ENCODE measurements at regions not wholly inside any gene's neighbourhood (a gene's known extent, or its start where the extent isn't known, plus 50 kb on each side); places are given as distances from the start of the nearest gene placed in this dataset.

DNA sequence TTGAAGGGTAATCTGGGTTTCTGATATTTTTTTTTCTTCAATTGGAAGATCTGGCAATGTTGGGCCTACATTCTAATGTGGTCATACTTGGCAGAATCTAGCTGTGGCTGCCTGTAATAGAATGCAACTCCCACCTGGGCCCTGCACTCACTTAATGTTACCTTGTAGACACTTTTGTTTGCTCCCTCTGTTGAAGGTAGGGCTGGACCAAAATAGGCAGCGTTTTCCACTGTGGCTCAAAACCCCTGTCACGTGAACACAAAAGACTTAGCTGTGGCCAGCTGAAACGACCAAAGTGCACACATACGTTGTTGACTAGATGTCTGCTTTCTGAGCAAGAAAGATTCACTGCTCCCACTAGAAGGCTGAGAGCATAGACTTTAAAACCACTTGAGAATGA, 117.6 kb upstream of the HMHB1 start:
- TF ChIP-seq, protein P1, sequence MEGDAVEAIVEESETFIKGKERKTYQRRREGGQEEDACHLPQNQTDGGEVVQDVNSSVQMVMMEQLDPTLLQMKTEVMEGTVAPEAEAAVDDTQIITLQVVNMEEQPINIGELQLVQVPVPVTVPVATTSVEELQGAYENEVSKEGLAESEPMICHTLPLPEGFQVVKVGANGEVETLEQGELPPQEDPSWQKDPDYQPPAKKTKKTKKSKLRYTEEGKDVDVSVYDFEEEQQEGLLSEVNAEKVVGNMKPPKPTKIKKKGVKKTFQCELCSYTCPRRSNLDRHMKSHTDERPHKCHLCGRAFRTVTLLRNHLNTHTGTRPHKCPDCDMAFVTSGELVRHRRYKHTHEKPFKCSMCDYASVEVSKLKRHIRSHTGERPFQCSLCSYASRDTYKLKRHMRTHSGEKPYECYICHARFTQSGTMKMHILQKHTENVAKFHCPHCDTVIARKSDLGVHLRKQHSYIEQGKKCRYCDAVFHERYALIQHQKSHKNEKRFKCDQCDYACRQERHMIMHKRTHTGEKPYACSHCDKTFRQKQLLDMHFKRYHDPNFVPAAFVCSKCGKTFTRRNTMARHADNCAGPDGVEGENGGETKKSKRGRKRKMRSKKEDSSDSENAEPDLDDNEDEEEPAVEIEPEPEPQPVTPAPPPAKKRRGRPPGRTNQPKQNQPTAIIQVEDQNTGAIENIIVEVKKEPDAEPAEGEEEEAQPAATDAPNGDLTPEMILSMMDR (conservative IDR thresholded peaks at IDR 0.05 in 1 of 2, IDR thresholded peaks at IDR 0.05 in 1 of 2; ENCODE audit: low read depth in 1 of 2, low read length in 2 of 2): no peak
- TF ChIP-seq EZH2 (IDR thresholded peaks at IDR 0.05; ENCODE audit: low read length, missing control alignments): no peak

Measured in fibroblast of lung (primary cell).